ENCODE measurements at regions not wholly inside any gene's neighbourhood (a gene's known extent, or its start where the extent isn't known, plus 50 kb on each side); places are given as distances from the start of the nearest gene placed in this dataset.

DNA sequence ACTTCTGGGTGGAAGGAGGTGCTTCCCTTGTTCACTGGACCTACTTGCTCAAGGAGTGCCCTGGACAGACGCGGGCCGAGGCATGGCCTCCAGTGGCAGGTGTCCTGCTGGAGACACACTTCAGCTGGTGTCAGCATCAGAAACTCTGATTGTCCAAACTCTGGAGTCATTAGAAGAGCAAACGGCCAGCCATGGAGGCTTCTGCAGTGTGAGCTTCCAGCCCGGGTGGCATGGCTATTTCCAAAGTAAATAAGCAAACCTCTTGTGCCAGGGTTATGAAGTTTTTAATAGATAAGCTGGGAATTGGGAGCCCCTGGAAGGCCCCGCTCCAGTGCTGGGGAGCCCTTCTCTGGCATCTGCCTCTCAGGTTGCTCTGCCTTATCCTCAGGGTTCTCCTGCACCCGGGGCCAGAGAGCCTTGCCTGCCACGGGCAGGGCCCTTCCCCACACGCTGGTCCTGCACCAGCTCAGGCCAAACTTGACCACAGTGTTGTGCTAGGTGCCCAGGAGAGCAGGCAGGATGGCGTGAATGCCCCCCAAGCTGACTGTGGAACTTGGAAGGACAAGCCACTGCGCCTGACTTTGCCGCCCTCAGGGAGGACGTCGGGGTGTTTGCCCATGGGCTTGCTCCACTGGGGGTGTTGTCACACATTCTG lies 285.6 kb downstream of the GADD45G start:
- DNase-seq: no peak

DNA sequence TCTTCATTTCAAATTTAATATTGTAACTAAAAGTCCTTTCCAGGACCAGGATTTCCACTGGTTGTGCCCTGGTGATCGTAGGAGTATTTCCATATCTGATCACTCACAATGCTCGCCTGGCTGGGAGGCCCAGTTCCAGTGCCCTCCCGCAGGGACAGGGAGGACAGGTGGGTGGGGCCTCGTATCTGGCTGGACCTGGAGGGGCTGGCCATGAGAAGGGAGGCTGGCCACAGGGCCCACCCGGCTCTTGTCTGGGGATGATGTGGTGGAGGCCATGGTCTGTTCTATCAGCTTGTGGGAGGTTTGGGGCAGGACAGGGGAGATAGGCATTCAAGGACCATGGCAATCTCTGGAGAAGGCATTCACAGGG lies 286.4 kb downstream of the GADD45G start:
- no peak for DNase-seq

DNA sequence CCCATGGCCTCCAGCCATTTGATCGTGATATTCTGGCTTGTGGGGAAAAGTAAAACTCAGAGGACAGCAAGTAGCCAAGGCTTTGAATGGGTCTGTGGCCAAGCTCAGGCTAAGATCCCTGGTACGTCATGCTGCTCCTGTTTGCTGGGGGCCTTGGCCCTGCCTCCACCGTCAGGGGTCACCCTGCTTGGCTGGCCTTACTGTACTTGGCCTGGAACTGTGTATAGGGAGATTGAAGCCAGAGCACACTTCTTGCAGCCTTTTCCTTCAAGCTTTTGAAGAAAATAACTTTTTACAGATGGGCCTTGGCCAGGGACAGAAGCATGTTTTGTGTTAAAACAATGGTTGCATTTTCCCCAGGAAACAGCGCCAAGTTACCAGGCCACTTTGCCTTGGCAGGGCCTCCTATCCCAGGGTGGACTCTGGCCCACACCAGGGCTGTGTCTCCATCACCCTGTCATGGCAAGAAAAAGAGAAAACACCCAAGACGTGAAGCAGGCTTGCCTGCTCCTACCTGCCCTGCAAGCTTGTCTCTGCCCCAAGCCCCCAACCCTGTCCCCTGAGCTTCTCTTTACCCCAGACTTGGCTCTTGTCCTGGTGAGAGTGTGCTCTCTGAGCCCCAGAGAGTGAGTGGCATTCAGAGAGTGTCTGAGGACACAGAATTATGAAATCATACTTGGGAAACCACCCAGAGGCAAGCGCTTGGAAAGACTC lies 286.9 kb downstream of the GADD45G start:
- DNase-seq: no peak

DNA sequence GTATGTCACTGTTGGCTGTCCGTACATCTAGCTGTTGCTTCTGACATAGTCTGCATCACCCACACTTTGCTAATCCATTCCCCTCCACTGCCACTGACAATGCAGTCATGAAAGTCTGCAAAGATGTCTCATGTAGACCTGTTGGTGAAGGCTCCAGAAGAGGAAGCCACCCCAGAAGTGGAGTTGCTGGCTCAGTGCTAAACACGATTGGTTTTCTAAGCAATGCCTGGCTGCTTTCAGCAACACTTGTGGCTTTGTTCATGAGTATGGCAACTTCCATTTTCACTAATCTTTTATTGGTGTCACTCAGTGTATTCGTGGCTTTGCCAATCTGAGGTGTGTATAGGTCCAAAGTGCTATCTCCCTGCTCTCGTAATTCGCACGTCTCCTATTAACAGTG lies 288.1 kb downstream of the GADD45G start:
- DNase-seq: no peak

DNA sequence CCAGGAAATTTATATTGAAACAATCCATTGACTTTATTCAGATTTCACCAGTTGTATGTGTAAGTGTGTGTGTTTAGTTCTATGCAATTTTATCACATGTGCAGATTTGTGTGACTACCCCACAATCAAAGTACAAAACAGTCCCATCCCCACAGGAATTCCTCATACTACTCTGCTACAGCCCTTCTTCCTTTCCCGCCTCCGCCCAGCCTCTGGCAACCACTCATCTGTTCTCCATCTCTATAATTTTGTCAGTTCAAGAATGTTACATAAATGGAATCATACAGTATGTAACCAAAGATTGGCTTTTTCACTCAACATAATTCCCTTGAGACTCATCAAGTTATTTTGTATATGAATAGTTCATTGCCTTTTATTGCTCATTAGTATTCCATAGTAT lies 289.1 kb downstream of the GADD45G start:
- DNase-seq: no peak

- no peak for DNase-seq
These were observed 292.1 kb downstream of the GADD45G start for GRCh38 chr9:89896806-89897340.

- DNase-seq: no peak
These were observed 294.8 kb downstream of the GADD45G start for GRCh38 chr9:89899573-89899972.

- DNase-seq: no peak
These were observed 297.1 kb downstream of the GADD45G start for GRCh38 chr9:89901920-89902319.

DNA sequence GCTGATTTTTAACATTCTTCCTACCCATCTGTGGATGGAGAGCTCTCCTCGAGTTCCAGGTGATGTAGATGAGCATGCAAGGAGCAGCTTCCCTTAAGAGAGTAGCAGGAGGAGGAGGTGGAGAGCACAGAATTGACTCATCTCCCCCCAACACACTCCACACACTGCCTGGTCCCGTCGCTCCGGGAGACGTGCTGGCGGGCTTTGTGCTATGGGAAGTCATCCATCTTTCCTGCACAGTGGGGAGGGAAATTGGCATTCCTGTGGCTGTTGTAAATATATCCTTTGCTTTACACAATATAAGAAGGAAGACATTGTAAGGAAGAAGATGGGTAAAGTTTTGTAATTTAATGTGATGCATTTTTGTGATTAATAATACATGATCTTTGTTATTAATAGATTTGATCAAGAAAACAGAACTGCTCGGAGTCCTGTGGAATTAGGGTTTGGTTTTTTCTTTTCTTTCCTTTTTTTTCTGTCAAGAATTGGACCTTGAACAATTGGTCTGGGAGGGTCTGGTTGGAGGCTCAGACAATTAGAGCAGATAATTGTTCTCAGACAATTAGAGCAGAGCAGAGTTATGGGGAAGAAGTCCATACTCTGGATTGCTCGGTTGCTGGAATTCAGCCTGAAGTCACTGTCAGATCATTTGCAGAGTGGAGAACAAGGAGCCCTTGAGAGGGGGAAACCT lies 297.8 kb downstream of the GADD45G start:
- no peak for DNase-seq

- no peak for DNase-seq
These were observed 298.3 kb downstream of the GADD45G start for GRCh38 chr9:89903141-89903475.

- no peak for DNase-seq
These were observed 301.0 kb downstream of the GADD45G start for GRCh38 chr9:89905606-89906338.

DNA sequence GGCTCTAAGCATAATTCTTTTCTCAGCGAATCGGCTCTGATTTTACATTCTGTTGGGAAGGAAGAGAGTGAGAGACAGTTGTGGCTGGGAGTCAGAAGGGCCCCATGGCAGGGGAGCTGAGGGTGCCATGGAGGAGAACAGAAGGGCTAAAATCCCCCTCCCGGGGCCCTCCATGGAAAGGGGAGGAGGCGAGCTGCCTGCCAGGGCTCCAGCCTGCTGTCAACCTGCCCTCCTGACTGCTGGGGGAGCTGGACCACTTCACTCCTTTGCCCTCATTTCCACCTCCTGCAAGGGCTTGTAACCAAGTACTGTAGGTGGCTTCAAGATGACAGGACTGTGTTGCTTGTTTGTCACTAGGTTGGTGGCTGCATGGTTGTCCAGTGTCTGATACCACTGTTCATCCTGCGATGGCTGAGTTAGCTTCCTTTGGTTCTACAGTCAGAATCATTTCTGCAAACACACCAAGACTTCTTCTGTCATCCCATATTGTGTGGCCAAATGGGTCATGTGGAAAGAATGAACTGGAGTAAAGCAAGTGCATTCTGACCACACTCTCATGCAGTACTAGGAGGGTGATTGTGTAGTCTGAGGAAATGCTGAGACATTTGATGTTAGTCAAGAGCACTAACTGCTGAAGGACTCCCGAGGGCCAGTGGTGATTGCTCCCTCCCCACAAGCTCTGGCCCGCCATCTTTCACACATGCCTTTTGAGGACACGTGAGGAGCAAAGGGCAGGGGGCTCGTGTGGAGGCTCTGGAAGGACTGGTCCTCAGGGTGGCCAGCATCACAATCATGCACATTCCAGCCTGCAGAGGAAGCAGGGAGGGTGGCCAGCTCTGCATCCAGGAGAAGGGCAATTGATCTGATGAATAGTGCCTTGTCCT lies 307.2 kb downstream of the GADD45G start:
- no peak for DNase-seq

DNA sequence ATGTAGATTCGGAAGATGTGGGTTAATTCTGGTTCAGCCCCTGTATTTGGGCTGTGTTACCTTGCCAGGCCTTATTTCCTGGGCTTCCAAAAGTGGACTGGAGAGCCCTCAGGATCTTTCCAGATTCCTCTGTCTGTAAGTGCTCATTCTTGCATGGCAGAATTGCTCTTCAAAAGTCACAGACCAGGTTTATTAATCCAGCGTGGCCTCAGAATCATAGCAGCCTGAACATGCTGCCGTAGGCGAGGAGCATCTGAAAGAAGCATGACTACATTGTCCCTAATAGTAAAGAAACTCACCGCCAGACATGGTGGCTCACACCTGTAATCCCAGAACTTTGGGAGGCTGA lies 307.8 kb downstream of the GADD45G start:
- DNase-seq: no peak

DNA sequence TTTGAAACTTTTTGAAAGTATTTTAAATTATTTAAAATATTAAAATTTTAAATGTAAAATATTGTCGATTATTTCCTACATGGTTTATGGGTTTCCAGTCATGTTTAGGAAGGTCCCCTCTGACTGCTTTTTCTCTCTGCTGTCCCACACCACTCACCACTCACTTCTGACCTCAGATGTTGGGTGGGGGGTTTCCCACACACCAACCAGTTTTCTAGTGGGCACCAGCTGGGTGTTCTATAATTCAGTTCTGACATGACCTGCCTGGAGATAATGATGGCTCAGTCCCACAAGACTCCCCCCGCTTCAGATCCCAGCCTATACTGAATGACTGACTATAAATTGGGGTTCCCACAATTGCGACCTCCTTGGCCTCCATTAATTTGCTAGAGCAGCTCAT lies 310.4 kb downstream of the GADD45G start:
- no peak for DNase-seq

DNA sequence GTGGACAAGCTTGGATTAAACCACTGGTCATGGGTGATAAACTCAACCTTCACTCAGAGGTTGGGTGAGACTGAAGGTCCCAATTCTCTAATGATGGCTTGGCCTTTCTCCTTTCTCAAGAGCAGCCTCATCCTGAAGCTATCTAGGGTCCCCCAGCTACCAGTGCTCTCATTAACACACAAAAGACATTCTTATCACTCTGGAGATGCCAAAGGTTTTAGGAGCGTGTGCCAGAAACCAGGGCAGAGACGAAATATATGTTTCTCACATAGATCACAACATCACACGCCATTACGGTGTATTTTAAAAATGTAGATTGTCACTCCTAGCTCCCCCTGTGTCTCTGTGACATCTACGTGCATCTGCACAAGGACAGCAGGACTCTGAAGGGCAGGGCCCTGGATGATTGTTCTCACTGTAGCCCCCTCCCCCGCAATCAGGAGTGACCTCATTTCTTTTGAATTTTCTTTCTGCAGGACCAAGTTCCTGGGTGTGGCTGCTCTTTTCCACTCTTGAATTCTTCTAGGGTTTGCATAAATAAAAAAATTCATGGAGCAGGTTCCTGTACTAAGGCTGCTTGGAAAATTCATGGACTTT lies 311.3 kb downstream of the GADD45G start:
- no peak for DNase-seq

GRCh38 chr9:89917861-89918260 lies 313.0 kb downstream of the GADD45G start:
- no peak for DNase-seq

DNA sequence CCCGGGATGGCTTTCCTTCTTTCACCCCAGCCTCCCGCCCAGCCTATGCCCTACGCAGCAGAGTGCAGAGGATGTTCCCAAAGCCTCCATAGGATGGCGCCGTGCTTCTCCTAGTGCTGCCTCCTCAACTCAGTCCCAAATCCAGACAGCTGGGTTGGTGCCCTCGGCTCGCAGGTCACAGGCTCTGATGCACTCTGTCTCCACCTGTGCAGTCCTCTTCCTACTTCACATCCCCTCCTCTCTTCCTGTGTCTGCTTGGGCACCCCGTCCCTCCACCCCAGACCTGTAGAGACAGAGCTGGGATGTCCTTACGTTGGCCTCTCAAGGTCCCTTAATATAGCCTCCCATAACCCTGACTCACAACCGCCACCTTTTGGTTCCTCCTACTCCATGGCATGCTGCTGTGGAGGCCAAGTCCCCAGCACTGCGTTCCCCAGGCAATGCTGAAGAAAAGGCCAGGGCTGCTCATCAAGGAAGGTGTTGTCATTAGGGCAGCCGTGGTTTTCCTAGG lies 314.4 kb downstream of the GADD45G start:
- DNase-seq: no peak

- no peak for DNase-seq
These were observed 315.3 kb downstream of the GADD45G start for GRCh38 chr9:89920131-89920530.

DNA sequence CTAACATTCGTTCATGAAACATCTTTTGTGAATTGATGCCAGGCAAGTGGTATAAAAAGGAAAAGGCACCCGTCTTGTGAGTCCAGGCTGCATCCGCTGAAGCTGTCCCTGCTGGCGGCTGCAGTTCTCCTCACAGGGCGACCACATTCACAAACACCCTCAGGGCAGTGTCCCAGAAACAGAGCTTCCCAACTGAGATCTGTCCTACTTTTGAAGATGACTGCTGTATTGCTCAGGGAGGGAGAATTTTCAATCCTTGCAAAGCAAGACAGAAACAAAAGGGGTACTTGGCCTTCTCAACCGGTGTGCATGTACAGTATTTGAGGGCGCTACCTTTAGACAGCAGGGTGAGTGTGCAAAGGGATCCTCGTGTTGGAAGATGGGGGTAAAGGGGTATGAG lies 316.1 kb downstream of the GADD45G start:
- DNase-seq: no peak

DNA sequence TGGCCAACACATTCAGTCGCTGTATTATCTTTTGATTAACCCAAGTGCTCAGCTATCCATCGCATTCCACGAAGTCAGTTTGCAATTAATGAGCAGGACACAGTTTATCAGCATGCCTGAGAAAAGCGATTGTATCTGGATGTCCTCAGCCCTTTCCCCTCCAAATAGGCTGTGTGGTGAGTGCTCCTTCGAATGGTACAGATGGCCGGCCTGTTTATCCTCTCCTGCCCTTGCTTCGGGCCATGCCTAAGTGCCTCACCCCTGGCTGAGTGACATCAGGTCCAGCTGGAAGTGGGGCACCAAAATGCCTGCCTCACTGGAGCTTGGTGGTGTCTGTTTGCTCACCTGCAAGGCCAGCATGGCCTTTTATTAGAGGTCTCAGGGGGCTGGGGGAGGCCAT lies 317.3 kb downstream of the GADD45G start:
- no peak for DNase-seq

DNA sequence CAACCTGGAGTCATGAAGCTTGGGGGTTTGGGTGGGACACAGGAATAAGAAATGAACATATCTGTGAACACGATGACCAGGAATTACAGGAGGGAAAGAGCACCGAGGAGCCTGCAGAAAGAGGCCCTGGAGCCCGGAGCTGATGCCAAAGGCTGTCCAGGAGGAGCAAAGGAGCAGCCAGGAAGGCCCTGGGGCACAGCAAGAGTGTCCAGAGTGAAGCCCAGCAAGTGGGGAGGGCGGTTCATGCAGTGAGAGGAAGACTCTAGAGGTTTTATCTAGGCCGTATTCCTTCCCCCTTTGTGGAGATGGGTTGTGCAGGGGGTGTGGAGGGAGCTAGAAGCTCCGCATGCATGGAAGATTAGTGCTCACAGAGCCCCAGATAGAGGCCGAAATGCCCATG lies 318.4 kb downstream of the GADD45G start:
- DNase-seq: no peak

- no peak for DNase-seq
These were observed 319.2 kb downstream of the GADD45G start for GRCh38 chr9:89923961-89924504.
